GM10266 (cell line): ENCODE measurements at regions not wholly inside any gene's neighbourhood (a gene's known extent, or its start where the extent isn't known, plus 50 kb on each side); places are given as distances from the start of the nearest gene placed in this dataset.

Experiments used
- DNase-seq: peaks from one replicate; pipeline ENCODE4 v3.0.0; 2012; ENCODE audit errors: extremely low spot score
- CTCF ChIP-seq: IDR thresholded peaks from 2 replicates; pipeline ENCODE4 v1.5.1; 2012; ENCODE audit warnings: mild to moderate bottlenecking, low read depth; ENCODE audit not compliant: control insufficient read depth, insufficient read depth; ENCODE audit errors: missing control alignments

DNA sequence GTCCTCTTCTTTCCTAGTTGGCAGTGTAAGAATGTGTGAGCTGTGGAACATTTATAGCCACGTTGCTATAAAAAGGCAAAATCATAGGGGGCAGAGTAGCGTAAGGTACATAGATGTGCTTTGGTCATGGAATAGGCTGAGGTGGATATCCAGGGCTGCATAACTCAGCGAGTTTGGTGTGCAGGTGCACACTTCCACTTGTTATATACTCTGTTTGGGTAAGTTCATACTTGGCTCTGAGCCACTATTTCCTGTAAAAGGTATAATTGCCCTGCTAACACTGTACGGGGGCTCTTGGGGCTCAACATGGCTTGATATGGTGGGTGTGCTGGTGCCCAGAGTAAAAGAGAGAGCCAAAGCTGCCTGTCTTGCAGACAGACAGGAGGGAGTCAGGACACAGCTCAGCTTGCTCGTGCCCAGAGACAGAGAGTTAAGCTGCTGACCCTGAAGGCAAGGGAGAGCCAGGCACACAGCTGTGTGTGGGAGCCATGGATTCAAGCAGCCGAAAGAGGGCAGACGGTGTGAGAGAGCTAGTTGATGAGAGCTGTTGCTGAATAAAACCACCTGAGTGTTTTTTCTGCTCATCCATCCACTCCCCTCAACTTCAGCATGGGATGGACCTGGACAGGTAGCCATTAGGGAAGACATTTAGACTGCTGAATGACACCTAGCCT is 126.7 kb downstream of the DKK1 start:
- no peak for DNase-seq
- no peak for TF ChIP-seq CTCF

GRCh38 chr10:52442576-52442975 is 128.5 kb downstream of the DKK1 start:
- no peak for DNase-seq
- no peak for TF ChIP-seq CTCF

DNA sequence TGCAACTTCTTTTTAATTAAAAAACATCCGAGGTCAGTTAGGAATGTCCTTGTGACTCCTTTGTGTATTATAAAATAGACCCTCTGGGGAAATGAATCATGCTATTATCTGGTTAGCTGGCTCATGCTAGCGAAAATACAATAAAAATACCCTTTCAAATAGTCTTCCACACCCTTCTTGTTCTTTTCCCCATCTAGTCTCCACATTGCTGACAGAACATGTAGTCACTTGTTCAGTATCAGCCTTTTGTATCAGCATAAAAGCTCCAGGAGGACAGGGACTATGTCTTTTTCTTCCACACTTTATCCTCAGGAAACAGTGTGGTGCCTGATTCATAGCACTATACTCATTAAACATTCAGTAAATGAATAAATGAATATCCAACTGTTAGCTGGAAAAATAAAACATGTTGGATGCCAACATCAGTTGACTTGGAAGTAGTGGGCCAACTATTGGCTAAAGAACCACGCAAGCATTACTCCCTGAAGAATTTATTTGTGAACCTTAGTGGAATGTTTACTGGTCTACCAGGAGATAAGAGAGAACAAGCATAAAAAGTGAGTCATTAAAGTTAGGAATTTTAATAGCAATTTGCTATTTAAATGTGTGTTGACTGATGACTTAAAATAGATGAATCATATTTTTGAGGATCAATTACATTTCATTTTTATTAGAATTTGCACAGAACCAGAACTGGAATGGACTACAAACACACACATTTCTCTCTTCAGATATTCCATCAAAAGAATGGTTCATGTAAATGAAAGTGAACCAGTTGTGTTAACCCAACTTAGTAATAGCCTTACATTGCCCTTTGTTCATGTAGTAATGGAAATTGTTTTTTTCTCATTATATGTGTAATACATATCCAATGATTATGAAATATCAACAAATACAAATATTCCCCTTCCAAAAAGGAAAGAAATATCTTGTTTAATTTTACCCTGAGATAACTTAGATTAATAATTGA is 129.6 kb downstream of the DKK1 start:
- DNase-seq: no peak
- no peak for TF ChIP-seq CTCF

DNA sequence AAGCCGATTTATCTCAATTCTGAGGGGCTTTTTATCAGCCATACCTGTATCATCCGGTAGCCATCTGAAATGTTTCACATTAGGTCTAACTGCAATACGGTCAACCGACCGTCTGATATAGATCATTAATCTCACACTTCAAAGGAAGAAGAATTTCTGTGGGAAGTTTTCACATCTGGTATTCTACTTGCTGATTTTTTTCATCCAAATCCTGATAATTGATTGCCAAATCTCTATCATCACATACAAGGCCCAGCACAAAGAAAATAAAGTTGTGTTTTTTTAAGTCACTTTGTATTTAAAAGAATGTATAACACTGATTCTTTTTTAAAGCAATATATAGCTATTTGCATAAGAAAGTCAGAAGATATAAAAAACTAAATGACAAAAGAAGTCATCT is 132.3 kb downstream of the DKK1 start:
- no peak for TF ChIP-seq CTCF
- DNase-seq: no peak

DNA sequence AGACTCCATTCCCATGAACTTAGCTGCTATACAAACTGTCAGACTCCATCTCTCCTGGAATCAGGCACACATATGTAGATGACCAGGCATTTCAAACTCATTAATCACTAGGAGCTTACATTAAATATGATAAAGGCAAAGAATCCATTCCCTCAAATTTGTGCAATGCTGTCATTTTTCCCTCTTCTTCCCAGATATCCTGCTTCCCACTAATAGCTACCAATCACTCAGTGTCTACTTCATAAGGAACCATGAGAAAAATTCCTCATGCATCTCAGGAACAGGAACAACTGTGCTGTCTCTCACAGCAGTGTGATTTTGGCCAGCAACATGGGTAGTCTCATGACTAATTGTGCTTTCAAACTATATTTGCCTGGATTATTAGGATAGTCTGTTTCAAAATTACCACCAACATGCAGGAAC is 133.9 kb downstream of the DKK1 start:
- no peak for TF ChIP-seq CTCF
- DNase-seq: no peak

DNA sequence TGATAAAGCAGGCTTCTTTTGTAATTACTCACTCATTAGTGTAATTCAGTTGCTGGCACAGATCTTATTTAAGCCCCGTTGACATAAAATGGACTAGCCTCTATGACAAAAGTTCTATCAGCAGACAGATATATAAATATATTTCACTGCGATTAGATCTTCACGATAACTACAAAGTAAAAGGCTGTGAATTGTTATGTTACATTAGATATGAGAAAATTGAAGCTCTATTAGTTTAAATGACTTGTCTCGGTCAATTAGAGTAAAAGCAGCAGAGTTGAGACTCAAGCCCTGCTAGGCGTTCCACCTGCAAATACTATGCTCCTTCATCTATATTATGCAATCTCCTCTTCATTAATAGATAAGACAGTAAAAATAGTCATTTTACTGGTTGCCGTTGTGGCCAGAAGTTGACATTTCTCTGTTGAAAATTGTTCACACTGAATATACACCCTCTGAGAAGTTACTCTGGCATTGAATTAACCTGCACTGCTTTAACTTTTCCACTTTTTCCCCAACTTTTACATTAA is 136.7 kb downstream of the DKK1 start:
- DNase-seq: no peak
- TF ChIP-seq CTCF: no peak
